BLaER1 (cell line): ENCODE measurements at regions not wholly inside any gene's neighbourhood (a gene's known extent, or its start where the extent isn't known, plus 50 kb on each side); places are given as distances from the start of the nearest gene placed in this dataset.
A peak's percentile ranks its signal among the peaks of the same experiment; 100 is the strongest.

Source experiments
- H3K27ac ChIP-seq: shearing (Covaris generic); formaldehyde crosslinking; 2 replicates; pipeline ENCODE4 v1.8.1; 2022
- H3K27me3 ChIP-seq: shearing (Covaris generic); formaldehyde crosslinking; 2 replicates; pipeline ENCODE4 v1.8.1; 2022
- H3K36me3 ChIP-seq: shearing (Covaris generic); formaldehyde crosslinking; 2 replicates; pipeline ENCODE4 v1.8.1; 2022
- H3K4me1 ChIP-seq: shearing (Covaris generic); formaldehyde crosslinking; 2 replicates; pipeline ENCODE4 v1.8.1; 2022
- H3K4me2 ChIP-seq: shearing (Covaris generic); formaldehyde crosslinking; 2 replicates; pipeline ENCODE4 v1.8.1; 2022
- H3K4me3 ChIP-seq: shearing (Covaris generic); formaldehyde crosslinking; 2 replicates; pipeline ENCODE4 v1.8.1; 2022
- H3K9ac ChIP-seq: shearing (Covaris generic); formaldehyde crosslinking; 2 replicates; pipeline ENCODE4 v1.8.1; 2022
- H3K9me3 ChIP-seq: shearing (Covaris generic); formaldehyde crosslinking; 2 replicates; pipeline ENCODE4 v1.8.1; 2022
- H4K20me1 ChIP-seq: shearing (Covaris generic); formaldehyde crosslinking; 2 replicates; pipeline ENCODE4 v1.8.1; 2022
- Cebpa-rat ChIP-seq: shearing (Covaris generic); IDR thresholded peaks from 2 replicates; pipeline ENCODE4 v1.8.1; 2022

DNA sequence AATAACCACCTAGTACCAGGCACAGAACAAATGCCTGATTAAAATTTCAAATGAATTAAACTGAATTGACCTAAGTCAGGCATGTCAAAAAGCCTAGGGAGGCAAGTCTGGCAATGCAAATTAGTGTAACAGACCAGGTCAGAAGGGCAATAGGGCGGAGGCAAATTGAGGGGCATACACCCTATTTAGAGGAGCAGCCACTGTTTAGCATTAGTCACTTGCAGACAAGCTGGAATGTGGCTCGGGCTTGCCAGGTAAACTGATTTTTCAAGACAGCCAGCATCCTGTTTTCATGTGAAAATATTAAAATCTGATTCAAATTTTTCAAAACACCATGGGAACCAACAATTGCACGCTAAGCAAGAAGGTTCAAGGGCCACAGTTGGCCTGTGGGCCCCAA, 160.3 kb downstream of the EN1 start:
- Histone ChIP-seq H3K4me2 (no peak overlapping the region), H3K27me3 (no peaks in the 10 kb centered on the region), H3K4me1 (no peaks in the 10 kb centered on the region), H3K27ac (no peak overlapping the region), H3K36me3 (no peaks in the 10 kb centered on the region), H3K9ac (no peak overlapping the region), H4K20me1 (no peaks in the 10 kb centered on the region), H3K4me3 (no peak overlapping the region), H3K9me3 (peaks cover 20% of the 10 kb centered on the region)
- no peak for TF ChIP-seq Cebpa-rat

GRCh38 chr2:118686346-118686745, 161.1 kb downstream of the EN1 start:
- Histone ChIP-seq H3K27ac (no peak overlapping the region), H3K4me2 (no peak overlapping the region), H3K36me3 (no peaks in the 10 kb centered on the region), H4K20me1 (no peaks in the 10 kb centered on the region), H3K4me1 (no peaks in the 10 kb centered on the region), H3K4me3 (no peak overlapping the region), H3K9me3 (peaks cover 15% of the 10 kb centered on the region), H3K27me3 (no peaks in the 10 kb centered on the region), H3K9ac (no peak overlapping the region)
- no peak for TF ChIP-seq Cebpa-rat

DNA sequence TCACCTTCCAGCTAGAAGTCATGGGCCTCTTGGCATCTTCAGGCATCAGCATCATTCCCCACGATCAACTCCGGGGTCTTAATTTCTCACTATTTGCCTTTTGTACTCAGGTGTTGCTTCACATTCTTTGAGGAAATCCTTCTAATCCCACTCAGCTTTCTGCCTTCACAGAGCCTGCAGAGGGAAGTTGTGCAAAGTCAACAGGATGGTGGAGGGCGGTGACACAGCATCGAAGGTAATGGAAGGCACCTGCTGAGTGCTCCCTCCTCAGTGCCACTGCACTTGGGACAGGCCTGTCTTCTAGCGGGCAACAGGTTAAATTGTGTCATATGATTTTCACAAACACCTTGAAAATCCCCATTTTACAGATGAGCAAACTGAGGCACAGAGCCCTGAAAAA, 164.0 kb downstream of the EN1 start:
- Histone ChIP-seq H3K4me2 (no peak overlapping the region), H3K27me3 (no peaks in the 10 kb centered on the region), H3K9me3 (no peaks in the 10 kb centered on the region), H3K4me3 (no peak overlapping the region), H3K36me3 (no peaks in the 10 kb centered on the region), H3K9ac (no peak overlapping the region), H4K20me1 (no peaks in the 10 kb centered on the region), H3K4me1 (peaks cover 15% of the 10 kb centered on the region), H3K27ac (no peak overlapping the region)
- TF ChIP-seq Cebpa-rat: no peak

GRCh38 chr2:118678985-118679384, 168.5 kb downstream of the EN1 start:
- Histone ChIP-seq H4K20me1 (no peaks in the 10 kb centered on the region), H3K4me1 (peaks cover 17% of the 10 kb centered on the region), H3K9me3 (no peaks in the 10 kb centered on the region), H3K4me2 (peak overlapping the region; percentile 75), H3K4me3 (no peak overlapping the region), H3K9ac (no peak overlapping the region), H3K27me3 (no peaks in the 10 kb centered on the region), H3K36me3 (no peaks in the 10 kb centered on the region), H3K27ac (no peak overlapping the region)
- TF ChIP-seq Cebpa-rat: no peak

- peaks cover 17% of the 10 kb centered on the region for H3K4me1 ChIP-seq
Observed at GRCh38 chr2:118677546-118677945, 169.9 kb downstream of the EN1 start.

GRCh38 chr2:118675531-118675930, 171.9 kb downstream of the EN1 start:
- H4K20me1 ChIP-seq: no peaks in the 10 kb centered on the region
- no peaks in the 10 kb centered on the region for H3K27me3 ChIP-seq
- H3K27ac ChIP-seq: no peak overlapping the region
- no peaks in the 10 kb centered on the region for H3K36me3 ChIP-seq
- H3K9me3 ChIP-seq: no peaks in the 10 kb centered on the region
- H3K9ac ChIP-seq: no peak overlapping the region
- TF ChIP-seq Cebpa-rat: no peak
- peaks cover 17% of the 10 kb centered on the region for H3K4me1 ChIP-seq
- no peak overlapping the region for H3K4me3 ChIP-seq
- H3K4me2 ChIP-seq: no peak overlapping the region

More at GRCh38 chr2:118677546-118677945, 169.9 kb downstream of the EN1 start:
- Histone ChIP-seq H3K36me3 (no peaks in the 10 kb centered on the region), H4K20me1 (no peaks in the 10 kb centered on the region), H3K27ac (no peak overlapping the region), H3K9me3 (no peaks in the 10 kb centered on the region), H3K27me3 (no peaks in the 10 kb centered on the region), H3K9ac (no peak overlapping the region), H3K4me2 (no peak overlapping the region), H3K4me3 (no peak overlapping the region)
- TF ChIP-seq Cebpa-rat: no peak

GRCh38 chr2:118672571-118673158, 174.8 kb downstream of the EN1 start:
- Histone ChIP-seq H3K4me3 (no peak overlapping the region), H3K9me3 (no peaks in the 10 kb centered on the region), H4K20me1 (no peaks in the 10 kb centered on the region), H3K27ac (no peak overlapping the region), H3K27me3 (no peaks in the 10 kb centered on the region), H3K4me2 (no peak overlapping the region), H3K36me3 (no peaks in the 10 kb centered on the region), H3K9ac (no peak overlapping the region), H3K4me1 (no peaks in the 10 kb centered on the region)
- TF ChIP-seq Cebpa-rat: no peak

- Histone ChIP-seq H3K4me3 (no peak overlapping the region), H3K4me1 (no peaks in the 10 kb centered on the region), H3K36me3 (no peaks in the 10 kb centered on the region), H3K4me2 (no peak overlapping the region), H3K27ac (no peak overlapping the region), H3K27me3 (no peaks in the 10 kb centered on the region), H3K9me3 (no peaks in the 10 kb centered on the region), H4K20me1 (no peaks in the 10 kb centered on the region), H3K9ac (no peak overlapping the region)
- no peak for TF ChIP-seq Cebpa-rat
Observed at GRCh38 chr2:118671701-118672454, 175.6 kb downstream of the EN1 start.

DNA sequence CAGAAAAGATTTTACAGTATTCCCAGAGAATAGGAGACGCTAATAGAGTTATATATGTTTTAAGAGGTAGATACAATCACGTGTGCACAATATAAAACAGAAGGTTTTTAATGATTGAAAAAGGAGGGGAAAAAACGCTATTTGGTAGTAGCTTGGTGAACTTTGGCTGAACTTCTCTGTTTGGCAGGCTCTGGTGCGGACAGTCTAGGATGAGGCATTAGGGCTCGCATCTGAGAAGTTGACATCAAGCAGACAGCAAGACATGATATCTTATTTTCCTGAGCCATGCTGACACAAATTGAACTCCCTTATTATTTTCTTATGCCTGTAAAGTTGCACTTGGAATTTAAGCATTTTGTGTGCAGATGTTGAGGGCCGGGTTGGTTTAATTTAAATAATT, 176.6 kb downstream of the EN1 start:
- Histone ChIP-seq H3K27me3 (no peaks in the 10 kb centered on the region), H3K27ac (no peak overlapping the region), H3K4me1 (no peaks in the 10 kb centered on the region)

GRCh38 chr2:118670276-118670675, 177.2 kb downstream of the EN1 start:
- no peak for TF ChIP-seq Cebpa-rat
- H4K20me1 ChIP-seq: no peaks in the 10 kb centered on the region
- H3K27me3 ChIP-seq: no peaks in the 10 kb centered on the region
- H3K9ac ChIP-seq: no peak overlapping the region
- H3K27ac ChIP-seq: no peak overlapping the region
- no peak overlapping the region for H3K4me2 ChIP-seq
- H3K9me3 ChIP-seq: no peaks in the 10 kb centered on the region
- no peaks in the 10 kb centered on the region for H3K36me3 ChIP-seq
- no peak overlapping the region for H3K4me3 ChIP-seq
- no peaks in the 10 kb centered on the region for H3K4me1 ChIP-seq

More for the DNA sequence above, 176.6 kb downstream of the EN1 start:
- no peak overlapping the region for H3K9ac ChIP-seq
- H4K20me1 ChIP-seq: no peaks in the 10 kb centered on the region
- no peak overlapping the region for H3K4me3 ChIP-seq
- no peaks in the 10 kb centered on the region for H3K36me3 ChIP-seq
- no peak for TF ChIP-seq Cebpa-rat
- H3K9me3 ChIP-seq: no peaks in the 10 kb centered on the region
- no peak overlapping the region for H3K4me2 ChIP-seq
